ENCODE measurements at regions not wholly inside any gene's neighbourhood (a gene's known extent, or its start where the extent isn't known, plus 50 kb on each side); places are given as distances from the start of the nearest gene placed in this dataset.

DNA sequence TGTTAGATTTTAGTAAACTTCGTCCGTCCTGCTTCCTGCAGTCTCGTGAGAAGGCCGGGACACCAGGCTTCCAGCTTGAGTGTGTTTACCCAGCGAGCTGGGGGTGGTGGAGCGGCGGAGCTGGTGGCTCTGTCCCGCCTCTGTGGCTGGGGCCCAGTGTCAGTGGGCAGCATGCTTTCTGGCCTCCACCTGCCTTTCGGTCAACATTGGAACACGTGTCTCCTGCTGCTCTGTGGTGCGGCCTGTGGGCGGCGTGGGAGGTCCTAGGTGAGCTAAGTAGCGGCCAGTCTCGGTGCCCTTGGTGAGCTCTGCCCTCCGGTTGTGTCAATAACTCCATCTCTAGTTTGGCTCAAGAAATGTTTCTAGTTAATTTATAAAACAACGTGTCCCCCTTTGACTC, 125.9 kb downstream of the GADD45G start:
- dilution Hi-C loops (cut with MboI; ENCODE audit: extremely low pct_ligation_motif_present, low sequenced_read_pairs), result no loop called here
- no peak overlapping the region for H3K27ac ChIP-seq (ENCODE audit: control insufficient read depth, insufficient read depth, low read length)
- no peaks in the 10 kb centered on the region for H3K79me2 ChIP-seq (ENCODE audit: control insufficient read depth, insufficient read depth, low read length)
- no peak for FAIRE-seq
- no peak for TF ChIP-seq CTCF (optimal IDR thresholded peaks at IDR 0.05 in 1 of 3, IDR thresholded peaks at IDR 0.05 in 1 of 3, conservative IDR thresholded peaks at IDR 0.05 in 1 of 3; ENCODE audit: extremely low read depth in 1 of 3, insufficient read depth in 2 of 3, low read length in 3 of 3)
- no peak for TF ChIP-seq EZH2 (IDR thresholded peaks at IDR 0.05; ENCODE audit: low read length)
- no peaks in the 10 kb centered on the region for H4K20me1 ChIP-seq (ENCODE audit: control insufficient read depth, extremely low read depth, insufficient read depth, low read length)
- DNase-seq (ENCODE audit: low read depth, low spot score), result no peak
- peaks cover 3% of the 10 kb centered on the region for H3K27me3 ChIP-seq (ENCODE audit: control insufficient read depth, extremely low read depth, insufficient read depth, low read length)
- no peaks in the 10 kb centered on the region for H3K9me1 ChIP-seq (ENCODE audit: control insufficient read depth, extremely low read depth, insufficient read depth, low read length)
- H3K4me2 ChIP-seq (ENCODE audit: control insufficient read depth, extremely low read depth, insufficient read depth, low read depth, low read length), result no peak overlapping the region
- H3K36me3 ChIP-seq (ENCODE audit: control insufficient read depth in 2 of 2, extremely low read depth in 1 of 2, insufficient read depth in 2 of 2, low read length in 2 of 2), result no peaks in the 10 kb centered on the region
- no peak overlapping the region for H3K9ac ChIP-seq (ENCODE audit: control insufficient read depth, extremely low read depth, insufficient read depth, low read length)
- no peak overlapping the region for H3K4me3 ChIP-seq (ENCODE audit: control insufficient read depth in 2 of 3, extremely low read depth in 1 of 3, insufficient read depth in 2 of 3, low read depth in 1 of 3, low read length in 3 of 3)
- no peaks in the 10 kb centered on the region for H3K4me1 ChIP-seq (ENCODE audit: control insufficient read depth, extremely low read depth, insufficient read depth, low read length)
- H2AFZ ChIP-seq (ENCODE audit: control insufficient read depth, low read length), result no peak overlapping the region
- no peaks in the 10 kb centered on the region for H3K9me3 ChIP-seq (ENCODE audit: control insufficient read depth, low read depth, low read length)

GRCh38 chr9:89731262-89732182, 126.7 kb downstream of the GADD45G start:
- FAIRE-seq, result no peak
- DNase-seq (ENCODE audit: low read depth, low spot score), result no peak
- Histone ChIP-seq H3K27me3 (ENCODE audit: control insufficient read depth, extremely low read depth, insufficient read depth, low read length) (peaks cover 3% of the 10 kb centered on the region), H2AFZ (ENCODE audit: control insufficient read depth, low read length) (no peak overlapping the region), H3K4me1 (ENCODE audit: control insufficient read depth, extremely low read depth, insufficient read depth, low read length) (no peaks in the 10 kb centered on the region), H3K4me3 (ENCODE audit: control insufficient read depth in 2 of 3, extremely low read depth in 1 of 3, insufficient read depth in 2 of 3, low read depth in 1 of 3, low read length in 3 of 3) (no peak overlapping the region), H3K4me2 (ENCODE audit: control insufficient read depth, extremely low read depth, insufficient read depth, low read depth, low read length) (no peak overlapping the region), H4K20me1 (ENCODE audit: control insufficient read depth, extremely low read depth, insufficient read depth, low read length) (no peaks in the 10 kb centered on the region), H3K36me3 (ENCODE audit: control insufficient read depth in 2 of 2, extremely low read depth in 1 of 2, insufficient read depth in 2 of 2, low read length in 2 of 2) (no peaks in the 10 kb centered on the region), H3K9me1 (ENCODE audit: control insufficient read depth, extremely low read depth, insufficient read depth, low read length) (no peaks in the 10 kb centered on the region), H3K27ac (ENCODE audit: control insufficient read depth, insufficient read depth, low read length) (no peak overlapping the region), H3K79me2 (ENCODE audit: control insufficient read depth, insufficient read depth, low read length) (no peaks in the 10 kb centered on the region), H3K9ac (ENCODE audit: control insufficient read depth, extremely low read depth, insufficient read depth, low read length) (no peak overlapping the region), H3K9me3 (ENCODE audit: control insufficient read depth, low read depth, low read length) (no peaks in the 10 kb centered on the region)
- TF ChIP-seq EZH2 (IDR thresholded peaks at IDR 0.05; ENCODE audit: low read length) (no peak), CTCF (optimal IDR thresholded peaks at IDR 0.05 in 1 of 3, IDR thresholded peaks at IDR 0.05 in 1 of 3, conservative IDR thresholded peaks at IDR 0.05 in 1 of 3; ENCODE audit: extremely low read depth in 1 of 3, insufficient read depth in 2 of 3, low read length in 3 of 3) (no peak)
- dilution Hi-C loops (cut with MboI; ENCODE audit: extremely low pct_ligation_motif_present, low sequenced_read_pairs), result no loop called here

Data from keratinocyte (primary cell).